Caco-2 (cell line): ENCODE measurements at regions not wholly inside any gene's neighbourhood (a gene's known extent, or its start where the extent isn't known, plus 50 kb on each side); places are given as distances from the start of the nearest gene placed in this dataset.

Source experiments
- BruUV-seq: library from RNA; stranded (reverse); fragments of 400-500 nt; replicated peaks from 2 replicates; lab custom pipeline; 2021; lab: Mats Ljungman, UMichigan
- CTCF ChIA-PET: fragments of 300-600 bp; sonication (Branson Sonifier 250); formaldehyde crosslinking; loops from one replicate; lab custom pipeline; 2022; ENCODE audit warnings: antibody characterized with exemption; lab: Charles Lee
- POLR2A ChIA-PET: fragments of 300-600 bp; sonication (Branson Sonifier 250); formaldehyde crosslinking; loops from one replicate; lab custom pipeline; 2022; ENCODE audit warnings: antibody characterized with exemption; lab: Charles Lee
- DNase-seq, 2 experiments: peaks; one replicate each; pipeline versions ENCODE4 v3.0.0 to v3.0.0-alpha.2; 2020 to 2022
- H3K27me3 ChIP-seq: replicated peaks from 2 replicates; pipeline ENCODE4 v1.6.0; 2011; ENCODE audit warnings: low read length; ENCODE audit not compliant: control insufficient read depth, insufficient read depth
- H3K36me3 ChIP-seq: 2 replicates; pipeline ENCODE4 v1.5.1; 2011; ENCODE audit warnings: low read length; ENCODE audit not compliant: control insufficient read depth, insufficient read depth
- H3K4me1 ChIP-seq: fragments of 250-450 bp; sonication (Bioruptor Pico); 2 replicates; pipeline ENCODE4 v1.5.1; 2020; ENCODE audit warnings: mild to moderate bottlenecking
- H3K4me3 ChIP-seq: 2 replicates; pipeline ENCODE4 v1.5.1; 2011; ENCODE audit warnings: low read depth, mild to moderate bottlenecking, control low read depth, low read length
- H3K9me3 ChIP-seq: fragments of 250-450 bp; sonication (Bioruptor Pico); 2 replicates; pipeline ENCODE4 v1.5.1; 2020; ENCODE audit warnings: mild to moderate bottlenecking, moderate library complexity
- H3K27ac Mint-ChIP-seq: one replicate; pipeline ENCODE4 v1.8.0; 2022; ENCODE audit warnings: mixed read lengths; ENCODE audit not compliant: unreplicated experiment
- H3K27me3 Mint-ChIP-seq: one replicate; pipeline ENCODE4 v1.8.0; 2022; ENCODE audit warnings: mixed read lengths; ENCODE audit not compliant: insufficient read depth, unreplicated experiment
- H3K36me3 Mint-ChIP-seq: one replicate; pipeline ENCODE4 v1.8.0; 2022; ENCODE audit warnings: mild to moderate bottlenecking, mixed read lengths; ENCODE audit not compliant: insufficient read depth, unreplicated experiment
- H3K4me1 Mint-ChIP-seq: one replicate; pipeline ENCODE4 v1.8.0; 2022; ENCODE audit warnings: low read depth, mixed read lengths; ENCODE audit not compliant: unreplicated experiment
- H3K4me3 Mint-ChIP-seq: one replicate; pipeline ENCODE4 v1.8.0; 2022; ENCODE audit warnings: mild to moderate bottlenecking, moderate library complexity, mixed read lengths; ENCODE audit not compliant: unreplicated experiment
- H3K9me3 Mint-ChIP-seq: one replicate; pipeline ENCODE4 v1.8.0; 2022; ENCODE audit warnings: mixed read lengths; ENCODE audit not compliant: unreplicated experiment
- intact Hi-C: fragments of 100-400 bp; cut with micrococcal nuclease; formaldehyde crosslinking; loops from one replicate; pipeline ENCODE4 v1.10.0; 2022; ENCODE audit not compliant: unreplicated experiment
- TF ChIP-seq, protein P1 (sequence below), 2 experiments: fragments of 200-600 bp in 1 of 2; IDR thresholded peaks; 1 replicate in 1 of 2; 2 replicates in 1 of 2; pipeline versions ENCODE4 v1.5.1 to v1.8.0; 2011 to 2022; ENCODE audit warnings: antibody characterized with exemption in 1 of 2, control low read depth in 1 of 2, inconsistent platforms in 1 of 2, low read depth in 1 of 2, low read length in 1 of 2, mild to moderate bottlenecking in 1 of 2, moderate library complexity in 1 of 2; ENCODE audit not compliant: insufficient read depth in 1 of 2, severe bottlenecking in 1 of 2, unreplicated experiment in 1 of 2

GRCh38 chr13:90455823-90456222 lies 891.7 kb upstream of the MIR17HG start:
- intact Hi-C loops: loop anchor here (1.0 to 5.0 kb wide), 4 partner anchors 331 to 561 kb away; no protein-coding TSS in a partner anchor
- TF ChIP-seq, protein P1, sequence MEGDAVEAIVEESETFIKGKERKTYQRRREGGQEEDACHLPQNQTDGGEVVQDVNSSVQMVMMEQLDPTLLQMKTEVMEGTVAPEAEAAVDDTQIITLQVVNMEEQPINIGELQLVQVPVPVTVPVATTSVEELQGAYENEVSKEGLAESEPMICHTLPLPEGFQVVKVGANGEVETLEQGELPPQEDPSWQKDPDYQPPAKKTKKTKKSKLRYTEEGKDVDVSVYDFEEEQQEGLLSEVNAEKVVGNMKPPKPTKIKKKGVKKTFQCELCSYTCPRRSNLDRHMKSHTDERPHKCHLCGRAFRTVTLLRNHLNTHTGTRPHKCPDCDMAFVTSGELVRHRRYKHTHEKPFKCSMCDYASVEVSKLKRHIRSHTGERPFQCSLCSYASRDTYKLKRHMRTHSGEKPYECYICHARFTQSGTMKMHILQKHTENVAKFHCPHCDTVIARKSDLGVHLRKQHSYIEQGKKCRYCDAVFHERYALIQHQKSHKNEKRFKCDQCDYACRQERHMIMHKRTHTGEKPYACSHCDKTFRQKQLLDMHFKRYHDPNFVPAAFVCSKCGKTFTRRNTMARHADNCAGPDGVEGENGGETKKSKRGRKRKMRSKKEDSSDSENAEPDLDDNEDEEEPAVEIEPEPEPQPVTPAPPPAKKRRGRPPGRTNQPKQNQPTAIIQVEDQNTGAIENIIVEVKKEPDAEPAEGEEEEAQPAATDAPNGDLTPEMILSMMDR (IDR thresholded peaks at IDR 0.05; ENCODE audit: insufficient read depth in 1 of 2, low read depth in 1 of 2, low read length in 1 of 2, severe bottlenecking in 1 of 2, unreplicated experiment in 1 of 2): peak; percentile 35 to 44
- Mint-ChIP-seq H3K4me3 (no peak overlapping the region), H3K27me3 (no peaks in the 10 kb centered on the region), H3K27ac (no peak overlapping the region), H3K36me3 (no peaks in the 10 kb centered on the region), H3K9me3 (no peaks in the 10 kb centered on the region), H3K4me1 (no peaks in the 10 kb centered on the region)
- DNase-seq: peak in 1 of 2 experiments; percentile 15
- ChIA-PET POLR2A (no interaction called here), CTCF (interaction anchor here (1.0 kb wide), 1 partner anchor 411 kb away, joined by 16 read pairs; no protein-coding TSS in a partner anchor)
- Histone ChIP-seq H3K27me3 (no peaks in the 10 kb centered on the region), H3K4me3 (no peak overlapping the region), H3K4me1 (no peaks in the 10 kb centered on the region), H3K9me3 (no peaks in the 10 kb centered on the region), H3K36me3 (no peaks in the 10 kb centered on the region)
- no TSS peak for BruUV-seq

DNA sequence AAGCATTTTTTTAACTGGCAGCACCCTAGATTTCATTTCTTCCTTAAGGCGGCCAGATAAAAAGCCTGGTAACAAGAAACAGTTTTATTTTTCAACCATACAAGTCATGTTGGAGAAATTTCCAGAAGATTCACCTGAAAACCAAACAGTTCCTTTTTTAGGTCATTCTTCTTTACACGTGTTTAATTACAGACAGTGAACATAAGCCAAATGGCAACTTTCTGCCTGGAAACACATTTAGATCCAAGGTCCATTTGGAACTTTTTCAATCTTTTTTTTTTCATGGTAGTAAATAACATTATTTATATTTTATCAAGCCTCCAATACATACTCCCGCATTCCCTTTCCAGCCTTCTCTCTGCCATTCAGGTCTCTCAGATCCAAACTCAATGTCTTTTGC lies 886.1 kb upstream of the MIR17HG start:
- H3K9me3 Mint-ChIP-seq: no peaks in the 10 kb centered on the region
- Histone ChIP-seq H3K4me3 (no peak overlapping the region), H3K36me3 (no peaks in the 10 kb centered on the region), H3K27me3 (no peaks in the 10 kb centered on the region), H3K4me1 (no peaks in the 10 kb centered on the region), H3K9me3 (no peaks in the 10 kb centered on the region)
- no peaks in the 10 kb centered on the region for H3K27me3 Mint-ChIP-seq
- POLR2A ChIA-PET: no interaction called here
- no peak overlapping the region for H3K27ac Mint-ChIP-seq
- no peaks in the 10 kb centered on the region for H3K4me1 Mint-ChIP-seq
- CTCF ChIA-PET: no interaction called here
- TF ChIP-seq, protein P1 (IDR thresholded peaks at IDR 0.05; ENCODE audit: insufficient read depth in 1 of 2, low read depth in 1 of 2, low read length in 1 of 2, severe bottlenecking in 1 of 2, unreplicated experiment in 1 of 2): no peak
- no peak overlapping the region for H3K4me3 Mint-ChIP-seq
- H3K36me3 Mint-ChIP-seq: no peaks in the 10 kb centered on the region
- no TSS peak for BruUV-seq
- intact Hi-C loops: no loop called here
- DNase-seq: no peak

GRCh38 chr13:90477216-90477615 lies 870.3 kb upstream of the MIR17HG start:
- POLR2A ChIA-PET: no interaction called here
- CTCF ChIA-PET: no interaction called here
- Histone ChIP-seq H3K27me3 (no peaks in the 10 kb centered on the region), H3K36me3 (no peaks in the 10 kb centered on the region), H3K9me3 (no peaks in the 10 kb centered on the region), H3K4me1 (no peaks in the 10 kb centered on the region), H3K4me3 (no peak overlapping the region)
- Mint-ChIP-seq H3K9me3 (peaks cover 13% of the 10 kb centered on the region), H3K36me3 (no peaks in the 10 kb centered on the region), H3K4me1 (no peaks in the 10 kb centered on the region), H3K27ac (no peak overlapping the region), H3K4me3 (no peak overlapping the region), H3K27me3 (no peaks in the 10 kb centered on the region)
- TF ChIP-seq, protein P1 (IDR thresholded peaks at IDR 0.05; ENCODE audit: insufficient read depth in 1 of 2, low read depth in 1 of 2, low read length in 1 of 2, severe bottlenecking in 1 of 2, unreplicated experiment in 1 of 2): no peak
- no peak for DNase-seq
- BruUV-seq: no TSS peak
- intact Hi-C loops: no loop called here
